ENCODE measurements at regions not wholly inside any gene's neighbourhood (a gene's known extent, or its start where the extent isn't known, plus 50 kb on each side); places are given as distances from the start of the nearest gene placed in this dataset.

DNA sequence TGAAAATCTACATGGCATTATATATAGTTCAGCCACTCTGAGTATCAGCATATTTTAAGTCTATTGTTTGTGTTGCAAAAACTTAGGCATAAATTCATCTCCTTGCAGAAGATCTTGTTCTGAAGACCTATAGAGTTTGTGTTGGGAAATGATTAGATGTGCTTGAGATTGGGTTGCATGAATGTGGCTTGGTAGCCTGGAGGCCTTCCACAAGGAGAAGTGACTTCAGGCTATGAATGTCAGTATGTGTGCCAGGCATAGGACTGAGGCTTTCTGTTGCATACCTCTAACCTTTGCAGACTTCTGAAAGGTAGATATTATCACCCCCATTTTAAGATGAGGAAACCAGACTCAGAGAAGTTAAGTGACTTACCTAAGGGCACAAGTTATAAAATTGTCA is 188.6 kb downstream of the OLFM4 start:
- H3K27me3 Mint-ChIP-seq (ENCODE audit: insufficient read depth, low read depth), result peaks cover 2% of the 10 kb centered on the region
- peaks cover 5% of the 10 kb centered on the region for H3K4me1 Mint-ChIP-seq
- DNase-seq (ENCODE audit: low spot score), result no peak
- TF ChIP-seq, protein P1, sequence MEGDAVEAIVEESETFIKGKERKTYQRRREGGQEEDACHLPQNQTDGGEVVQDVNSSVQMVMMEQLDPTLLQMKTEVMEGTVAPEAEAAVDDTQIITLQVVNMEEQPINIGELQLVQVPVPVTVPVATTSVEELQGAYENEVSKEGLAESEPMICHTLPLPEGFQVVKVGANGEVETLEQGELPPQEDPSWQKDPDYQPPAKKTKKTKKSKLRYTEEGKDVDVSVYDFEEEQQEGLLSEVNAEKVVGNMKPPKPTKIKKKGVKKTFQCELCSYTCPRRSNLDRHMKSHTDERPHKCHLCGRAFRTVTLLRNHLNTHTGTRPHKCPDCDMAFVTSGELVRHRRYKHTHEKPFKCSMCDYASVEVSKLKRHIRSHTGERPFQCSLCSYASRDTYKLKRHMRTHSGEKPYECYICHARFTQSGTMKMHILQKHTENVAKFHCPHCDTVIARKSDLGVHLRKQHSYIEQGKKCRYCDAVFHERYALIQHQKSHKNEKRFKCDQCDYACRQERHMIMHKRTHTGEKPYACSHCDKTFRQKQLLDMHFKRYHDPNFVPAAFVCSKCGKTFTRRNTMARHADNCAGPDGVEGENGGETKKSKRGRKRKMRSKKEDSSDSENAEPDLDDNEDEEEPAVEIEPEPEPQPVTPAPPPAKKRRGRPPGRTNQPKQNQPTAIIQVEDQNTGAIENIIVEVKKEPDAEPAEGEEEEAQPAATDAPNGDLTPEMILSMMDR (IDR thresholded peaks at IDR 0.05), result no peak
- TF ChIP-seq EZH2phosphoT487 (IDR thresholded peaks at IDR 0.05) (no peak), EZH2 (IDR thresholded peaks at IDR 0.05) (no peak)
- no peaks in the 10 kb centered on the region for H3K36me3 Mint-ChIP-seq
- no peaks in the 10 kb centered on the region for H3F3A ChIP-seq (ENCODE audit: low read depth)
- H4K20me1 ChIP-seq (ENCODE audit: low read depth), result no peaks in the 10 kb centered on the region
- no peak overlapping the region for H3K27ac ChIP-seq
- no peak overlapping the region for H3K4me2 ChIP-seq
- no peak overlapping the region for H3K9ac ChIP-seq
- H3K27ac Mint-ChIP-seq, result no peak overlapping the region
- no peak overlapping the region for H3K4me3 Mint-ChIP-seq
- no peak overlapping the region for H2AFZ ChIP-seq (replicated peaks)
- no peaks in the 10 kb centered on the region for H3K9me3 Mint-ChIP-seq
- no peak overlapping the region for H3K4me3 ChIP-seq
- H3K9me3 ChIP-seq (ENCODE audit: low read depth), result no peaks in the 10 kb centered on the region
- no peaks in the 10 kb centered on the region for H3K36me3 ChIP-seq
- no peaks in the 10 kb centered on the region for H3K4me1 ChIP-seq
- H3K27me3 ChIP-seq, result no peaks in the 10 kb centered on the region
- no peaks in the 10 kb centered on the region for H3K79me2 ChIP-seq (ENCODE audit: low read depth)

DNA sequence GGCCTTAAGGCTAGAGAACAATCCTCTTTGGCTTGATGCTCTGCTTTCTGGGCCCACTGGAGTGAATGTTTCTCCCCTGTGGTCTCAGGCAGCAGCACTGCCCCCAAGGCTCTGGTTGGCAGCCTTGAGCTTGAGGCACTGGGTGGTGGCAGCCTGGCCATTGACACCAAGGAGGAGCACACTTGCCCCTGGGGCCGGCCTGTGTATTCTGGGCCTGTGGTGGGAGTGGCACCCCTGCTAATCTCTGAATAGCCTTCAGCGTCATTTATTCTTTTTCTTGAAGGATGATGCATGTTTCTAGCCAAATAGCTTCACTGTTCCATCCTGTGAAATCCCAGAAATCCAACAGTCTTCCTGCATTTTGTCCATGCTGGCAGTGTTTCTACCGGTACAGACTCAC is 191.4 kb downstream of the OLFM4 start:
- DNase-seq (ENCODE audit: low spot score), result no peak
- no peak overlapping the region for H2AFZ ChIP-seq (replicated peaks)
- H3K27ac ChIP-seq, result no peak overlapping the region
- H3K4me3 ChIP-seq, result no peak overlapping the region
- Mint-ChIP-seq H3K36me3 (no peaks in the 10 kb centered on the region), H3K9me3 (peaks cover 16% of the 10 kb centered on the region), H3K4me1 (no peaks in the 10 kb centered on the region), H3K4me3 (no peak overlapping the region), H3K27me3 (ENCODE audit: insufficient read depth, low read depth) (no peaks in the 10 kb centered on the region), H3K27ac (no peak overlapping the region)
- H3K79me2 ChIP-seq (ENCODE audit: low read depth), result no peaks in the 10 kb centered on the region
- H3F3A ChIP-seq (ENCODE audit: low read depth), result no peaks in the 10 kb centered on the region
- H4K20me1 ChIP-seq (ENCODE audit: low read depth), result no peaks in the 10 kb centered on the region
- no peak overlapping the region for H3K4me2 ChIP-seq
- no peaks in the 10 kb centered on the region for H3K4me1 ChIP-seq
- no peaks in the 10 kb centered on the region for H3K36me3 ChIP-seq
- H3K27me3 ChIP-seq, result no peaks in the 10 kb centered on the region
- TF ChIP-seq EZH2 (IDR thresholded peaks at IDR 0.05), result no peak
- TF ChIP-seq, protein P1 (IDR thresholded peaks at IDR 0.05), result no peak
- TF ChIP-seq EZH2phosphoT487 (IDR thresholded peaks at IDR 0.05), result no peak
- no peak overlapping the region for H3K9ac ChIP-seq
- H3K9me3 ChIP-seq (ENCODE audit: low read depth), result peaks cover 4% of the 10 kb centered on the region

DNA sequence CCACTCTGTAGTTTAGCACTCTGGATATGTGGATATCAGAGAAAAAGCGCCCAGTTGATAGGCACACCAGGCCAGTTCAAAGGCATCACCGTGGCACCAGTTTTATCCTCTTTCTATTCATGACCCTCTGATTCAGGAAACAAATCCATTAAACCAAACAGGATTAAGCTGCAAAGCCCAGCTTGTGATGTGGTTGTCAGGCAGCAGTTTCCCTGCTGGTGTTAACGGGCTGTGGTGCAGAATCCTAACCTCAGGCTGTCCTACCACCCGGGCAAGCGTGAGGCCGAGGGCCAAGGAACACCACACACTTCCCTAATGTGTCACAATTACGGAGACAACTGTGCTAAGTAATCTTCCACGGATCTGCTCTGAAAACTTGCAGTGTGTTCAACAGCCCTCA is 209.1 kb downstream of the OLFM4 start:
- peaks cover 41% of the 10 kb centered on the region for H3K4me1 ChIP-seq
- H3K9me3 ChIP-seq (ENCODE audit: low read depth), result no peaks in the 10 kb centered on the region
- Mint-ChIP-seq H3K9me3 (peaks cover 6% of the 10 kb centered on the region), H3K4me3 (no peak overlapping the region), H3K36me3 (no peaks in the 10 kb centered on the region), H3K27ac (peak overlapping the region; percentile 15), H3K27me3 (ENCODE audit: insufficient read depth, low read depth) (peaks cover 12% of the 10 kb centered on the region), H3K4me1 (peaks cover 56% of the 10 kb centered on the region)
- no peaks in the 10 kb centered on the region for H3K36me3 ChIP-seq
- TF ChIP-seq, protein P1 (IDR thresholded peaks at IDR 0.05), result no peak
- TF ChIP-seq EZH2 (IDR thresholded peaks at IDR 0.05) (no peak), EZH2phosphoT487 (IDR thresholded peaks at IDR 0.05) (no peak)
- DNase-seq (ENCODE audit: low spot score), result peak; percentile 43
- H3K79me2 ChIP-seq (ENCODE audit: low read depth), result no peaks in the 10 kb centered on the region
- no peak overlapping the region for H3K4me3 ChIP-seq
- H3K27me3 ChIP-seq, result peaks cover 34% of the 10 kb centered on the region
- peaks cover 5% of the 10 kb centered on the region for H4K20me1 ChIP-seq (ENCODE audit: low read depth)
- H3K9ac ChIP-seq, result no peak overlapping the region
- no peak overlapping the region for H3K27ac ChIP-seq
- no peak overlapping the region for H2AFZ ChIP-seq (replicated peaks)
- H3K4me2 ChIP-seq, result peak overlapping the region; percentile 47
- peaks cover 12% of the 10 kb centered on the region for H3F3A ChIP-seq (ENCODE audit: low read depth)
